Psoas muscle (tissue), 7 donors: ENCODE measurements at regions not wholly inside any gene's neighbourhood (a gene's known extent, or its start where the extent isn't known, plus 50 kb on each side); places are given as distances from the start of the nearest gene placed in this dataset.

Source experiments
- ATAC-seq, 4 donors: fragments of 200-7000 bp; cut with Tn5 transposase; one replicate each; pipeline ENCODE4 v1.9.1; 2020; ENCODE audit warnings: moderate library complexity in 3 of 4, mild to moderate bottlenecking in 2 of 4
- DNase-seq, 2 donors: peaks; one replicate each; pipeline ENCODE4 v3.0.0-alpha.2; 2020
- H3K27ac ChIP-seq: fragments of 200-600 bp; one replicate; pipeline ENCODE4 v1.8.0; 2022
- H3K27me3 ChIP-seq, 3 donors: fragments of 200-600 bp in 1 of 3; one replicate each; pipeline versions ENCODE4 v1.6.1 to v1.8.0; 2013 to 2022; ENCODE audit warnings: low read length in 2 of 3, mild to moderate bottlenecking in 2 of 3, moderate library complexity in 1 of 3; ENCODE audit not compliant: insufficient read depth in 3 of 3
- H3K36me3 ChIP-seq, 2 donors: fragments of 200-600 bp in 1 of 2; one replicate each; pipeline versions ENCODE4 v1.6.1 to v1.8.0; 2013 to 2022; ENCODE audit warnings: low read depth in 1 of 2, mild to moderate bottlenecking in 1 of 2, moderate library complexity in 1 of 2; ENCODE audit not compliant: insufficient read depth in 1 of 2
- H3K4me1 ChIP-seq: fragments of 200-600 bp; one replicate; pipeline ENCODE4 v1.8.0; 2022
- H3K4me3 ChIP-seq: fragments of 200-600 bp; one replicate; pipeline ENCODE4 v1.8.0; 2022; ENCODE audit warnings: mild to moderate bottlenecking
- H3K9me3 ChIP-seq: fragments of 200-600 bp; one replicate; pipeline ENCODE4 v1.8.0; 2022
- WGBS, 3 donors: extraction: QIAGEN DNeasy Blood & Tissue Kit; methylation state at CpG; one replicate each; pipeline versions ENCODE4 v1.1.6 to v1.1.7; 2013; 5-methylcytosine and 5-hydroxymethylcytosine counted together
- intact Hi-C, 2 donors: fragments of 100-400 bp; cut with DNase I; formaldehyde crosslinking; loops; one replicate each; pipeline versions ENCODE4 v1.11.0 to v1.14.2; 2022
- TF ChIP-seq, protein P1 (sequence below): fragments of 200-600 bp; IDR thresholded peaks from one replicate; pipeline ENCODE4 v1.8.0; 2022; ENCODE audit warnings: antibody characterized with exemption
- donor health status: healthy with polysubstance abuse.
- donor health status: DM: no; HTN: no; CAD: no; lungs with moderate emphysema.
- donor health status: Bipolar disorder and iron deficiency.
- donor health status: healthy.
- donor health status: DM: yes; HTN: yes; CAD: no.
- donor health status: DM: no; HTN: no; CAD: no.
- donor health status: DM: yes; HTN: yes; CAD: no.

- Histone ChIP-seq H3K4me1 (no peaks in the 10 kb centered on the region), H3K36me3 (no peaks in the 10 kb centered on the region), H3K9me3 (peaks cover 3% of the 10 kb centered on the region), H3K27me3 (no peaks in the 10 kb centered on the region), H3K27ac (no peak overlapping the region), H3K4me3 (no peak overlapping the region)
- intact Hi-C loops: no loop called here
- TF ChIP-seq, protein P1, sequence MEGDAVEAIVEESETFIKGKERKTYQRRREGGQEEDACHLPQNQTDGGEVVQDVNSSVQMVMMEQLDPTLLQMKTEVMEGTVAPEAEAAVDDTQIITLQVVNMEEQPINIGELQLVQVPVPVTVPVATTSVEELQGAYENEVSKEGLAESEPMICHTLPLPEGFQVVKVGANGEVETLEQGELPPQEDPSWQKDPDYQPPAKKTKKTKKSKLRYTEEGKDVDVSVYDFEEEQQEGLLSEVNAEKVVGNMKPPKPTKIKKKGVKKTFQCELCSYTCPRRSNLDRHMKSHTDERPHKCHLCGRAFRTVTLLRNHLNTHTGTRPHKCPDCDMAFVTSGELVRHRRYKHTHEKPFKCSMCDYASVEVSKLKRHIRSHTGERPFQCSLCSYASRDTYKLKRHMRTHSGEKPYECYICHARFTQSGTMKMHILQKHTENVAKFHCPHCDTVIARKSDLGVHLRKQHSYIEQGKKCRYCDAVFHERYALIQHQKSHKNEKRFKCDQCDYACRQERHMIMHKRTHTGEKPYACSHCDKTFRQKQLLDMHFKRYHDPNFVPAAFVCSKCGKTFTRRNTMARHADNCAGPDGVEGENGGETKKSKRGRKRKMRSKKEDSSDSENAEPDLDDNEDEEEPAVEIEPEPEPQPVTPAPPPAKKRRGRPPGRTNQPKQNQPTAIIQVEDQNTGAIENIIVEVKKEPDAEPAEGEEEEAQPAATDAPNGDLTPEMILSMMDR: no peak
- no peak for ATAC-seq
- no peak for DNase-seq
- WGBS, 3 donors: 59 to 69% (median 61%) methylated on average over 2 of the region's 2 CpGs
Measured at GRCh38 chr4:138616775-138617174, 374.6 kb upstream of the SLC7A11 start.

GRCh38 chr4:138614398-138615142, 372.4 kb upstream of the SLC7A11 start:
- intact Hi-C loops: no loop called here
- 82 to 86% (median 84%) methylated on average over 3 of the region's 3 CpGs for WGBS, 3 donors
- H3K27ac ChIP-seq: no peak overlapping the region
- H3K27me3 ChIP-seq: no peaks in the 10 kb centered on the region
- H3K36me3 ChIP-seq: no peaks in the 10 kb centered on the region
- no peak overlapping the region for H3K4me3 ChIP-seq
- TF ChIP-seq, protein P1: no peak
- no peaks in the 10 kb centered on the region for H3K9me3 ChIP-seq
- H3K4me1 ChIP-seq: no peaks in the 10 kb centered on the region
- no peak for DNase-seq
- ATAC-seq: no peak

GRCh38 chr4:138612428-138612827, 370.3 kb upstream of the SLC7A11 start:
- 92 to 94% (median 94%) methylated on average over 1 of the region's 1 CpG for WGBS, 3 donors
- Histone ChIP-seq H3K36me3 (no peaks in the 10 kb centered on the region), H3K27ac (no peak overlapping the region), H3K4me3 (no peak overlapping the region), H3K9me3 (no peaks in the 10 kb centered on the region), H3K4me1 (no peaks in the 10 kb centered on the region), H3K27me3 (no peaks in the 10 kb centered on the region)
- TF ChIP-seq, protein P1: no peak
- intact Hi-C loops: no loop called here
- no peak for DNase-seq
- no peak for ATAC-seq

GRCh38 chr4:138611721-138612120, 369.6 kb upstream of the SLC7A11 start:
- Histone ChIP-seq H3K4me1 (no peaks in the 10 kb centered on the region), H3K27me3 (no peaks in the 10 kb centered on the region), H3K4me3 (no peak overlapping the region), H3K36me3 (no peaks in the 10 kb centered on the region), H3K9me3 (no peaks in the 10 kb centered on the region), H3K27ac (no peak overlapping the region)
- TF ChIP-seq, protein P1: no peak
- WGBS, 3 donors: 73 to 77% (median 76%) methylated on average over 2 of the region's 2 CpGs
- ATAC-seq: no peak
- DNase-seq: no peak
- intact Hi-C loops: no loop called here

GRCh38 chr4:138611017-138611416, 368.9 kb upstream of the SLC7A11 start:
- DNase-seq (no peak), ATAC-seq (no peak)
- H3K36me3 ChIP-seq: no peaks in the 10 kb centered on the region
- H3K9me3 ChIP-seq: no peaks in the 10 kb centered on the region
- no peaks in the 10 kb centered on the region for H3K27me3 ChIP-seq
- TF ChIP-seq, protein P1: no peak
- intact Hi-C loops: no loop called here
- no peak overlapping the region for H3K4me3 ChIP-seq
- WGBS, 3 donors: 86 to 93% (median 88%) methylated on average over 1 of the region's 1 CpG
- no peak overlapping the region for H3K27ac ChIP-seq
- no peaks in the 10 kb centered on the region for H3K4me1 ChIP-seq
